ENCODE measurements at regions not wholly inside any gene's neighbourhood (a gene's known extent, or its start where the extent isn't known, plus 50 kb on each side); places are given as distances from the start of the nearest gene placed in this dataset.

GRCh38 chr18:41860987-41861386 lies 94.0 kb upstream of the PIK3C3 start:
- TF ChIP-seq CTCF (conservative IDR thresholded peaks at IDR 0.05; ENCODE audit: low read depth, low read length) (no peak), EZH2 (IDR thresholded peaks at IDR 0.05; ENCODE audit: low read length, unreplicated experiment) (no peak)
